ENCODE measurements at regions not wholly inside any gene's neighbourhood (a gene's known extent, or its start where the extent isn't known, plus 50 kb on each side); places are given as distances from the start of the nearest gene placed in this dataset.

GRCh38 chr3:144586382-144586781 is 614.8 kb downstream of the DIPK2A start:
- no peak overlapping the region for H3K4me3 ChIP-seq (ENCODE audit: low read length)
- TF ChIP-seq SMC3 (conservative IDR thresholded peaks at IDR 0.05; ENCODE audit: poor library complexity) (no peak), POLR2AphosphoS5 (IDR thresholded peaks at IDR 0.05) (no peak), RAD21 (conservative IDR thresholded peaks at IDR 0.05) (no peak), MXI1 (conservative IDR thresholded peaks at IDR 0.05; ENCODE audit: poor library complexity, severe bottlenecking) (no peak), REST (IDR thresholded peaks at IDR 0.05; ENCODE audit: borderline replicate concordance) (no peak), EP300 (conservative IDR thresholded peaks at IDR 0.05; ENCODE audit: poor library complexity, severe bottlenecking) (no peak), CTCF (IDR thresholded peaks at IDR 0.05; ENCODE audit: poor library complexity, severe bottlenecking) (no peak), TAF1 (IDR thresholded peaks at IDR 0.05; ENCODE audit: low read depth) (no peak), EZH2 (IDR thresholded peaks at IDR 0.05; ENCODE audit: borderline replicate concordance, insufficient read depth, low read length, poor library complexity, severe bottlenecking) (no peak)
- no peaks in the 10 kb centered on the region for H3K79me2 ChIP-seq (replicated peaks; ENCODE audit: insufficient read depth, low read length)
- H3K36me3 ChIP-seq (ENCODE audit: insufficient read depth, low read length), result no peaks in the 10 kb centered on the region
- H3K27ac ChIP-seq (ENCODE audit: low read length), result no peak overlapping the region
- H3K9me2 ChIP-seq (ENCODE audit: insufficient read depth, low read length), result no peaks in the 10 kb centered on the region
- no peaks in the 10 kb centered on the region for H3F3A ChIP-seq (ENCODE audit: insufficient read depth, low read length, poor library complexity, severe bottlenecking)
- H3K9ac ChIP-seq (ENCODE audit: low read length), result no peak overlapping the region
- H3K27me3 ChIP-seq (ENCODE audit: insufficient read depth, low read depth, low read length), result no peaks in the 10 kb centered on the region
- H3K9me3 ChIP-seq (ENCODE audit: low read length), result no peaks in the 10 kb centered on the region
- H4K20me1 ChIP-seq (ENCODE audit: insufficient read depth), result no peaks in the 10 kb centered on the region
- H3K4me2 ChIP-seq (ENCODE audit: low read length), result no peak overlapping the region
- no peak overlapping the region for H2AFZ ChIP-seq (ENCODE audit: low read depth, low read length)

- TF ChIP-seq TAF1 (IDR thresholded peaks at IDR 0.05; ENCODE audit: low read depth), result no peak
- TF ChIP-seq SMC3 (conservative IDR thresholded peaks at IDR 0.05; ENCODE audit: poor library complexity), result no peak
- TF ChIP-seq POLR2AphosphoS5 (IDR thresholded peaks at IDR 0.05), result no peak
- no peak for TF ChIP-seq REST (IDR thresholded peaks at IDR 0.05; ENCODE audit: borderline replicate concordance)
- TF ChIP-seq RAD21 (conservative IDR thresholded peaks at IDR 0.05), result no peak
- TF ChIP-seq EP300 (conservative IDR thresholded peaks at IDR 0.05; ENCODE audit: poor library complexity, severe bottlenecking), result no peak
- no peak for TF ChIP-seq CTCF (IDR thresholded peaks at IDR 0.05; ENCODE audit: poor library complexity, severe bottlenecking)
- TF ChIP-seq MXI1 (conservative IDR thresholded peaks at IDR 0.05; ENCODE audit: poor library complexity, severe bottlenecking), result no peak
- TF ChIP-seq EZH2 (IDR thresholded peaks at IDR 0.05; ENCODE audit: borderline replicate concordance, insufficient read depth, low read length, poor library complexity, severe bottlenecking), result no peak
- Histone ChIP-seq H3K27ac (ENCODE audit: low read length) (no peak overlapping the region), H3K36me3 (ENCODE audit: insufficient read depth, low read length) (no peaks in the 10 kb centered on the region), H3K4me3 (ENCODE audit: low read length) (no peak overlapping the region), H3F3A (ENCODE audit: insufficient read depth, low read length, poor library complexity, severe bottlenecking) (no peaks in the 10 kb centered on the region), H3K9me2 (ENCODE audit: insufficient read depth, low read length) (no peaks in the 10 kb centered on the region), H3K4me2 (ENCODE audit: low read length) (no peak overlapping the region), H3K79me2 (replicated peaks; ENCODE audit: insufficient read depth, low read length) (no peaks in the 10 kb centered on the region), H4K20me1 (ENCODE audit: insufficient read depth) (no peaks in the 10 kb centered on the region), H3K9ac (ENCODE audit: low read length) (no peak overlapping the region), H3K27me3 (ENCODE audit: insufficient read depth, low read depth, low read length) (no peaks in the 10 kb centered on the region), H3K9me3 (ENCODE audit: low read length) (no peaks in the 10 kb centered on the region), H2AFZ (ENCODE audit: low read depth, low read length) (no peak overlapping the region)
These were observed 619.2 kb downstream of the DIPK2A start for GRCh38 chr3:144590854-144591253.
